AG10803 (cell line): ENCODE measurements at regions not wholly inside any gene's neighbourhood (a gene's known extent, or its start where the extent isn't known, plus 50 kb on each side); places are given as distances from the start of the nearest gene placed in this dataset.

Experiments
- DNase-seq: peaks from one replicate; pipeline ENCODE4 v3.0.0; 2010; ENCODE audit warnings: low read depth
- H3K4me3 ChIP-seq: 2 replicates; pipeline ENCODE4 v1.5.1; 2011; ENCODE audit warnings: mild to moderate bottlenecking, low read length, control low read depth
- CTCF ChIP-seq: conservative IDR thresholded peaks from 2 replicates; pipeline ENCODE4 v1.5.1; 2011; ENCODE audit warnings: mild to moderate bottlenecking, low read length, control low read depth, inconsistent platforms

DNA sequence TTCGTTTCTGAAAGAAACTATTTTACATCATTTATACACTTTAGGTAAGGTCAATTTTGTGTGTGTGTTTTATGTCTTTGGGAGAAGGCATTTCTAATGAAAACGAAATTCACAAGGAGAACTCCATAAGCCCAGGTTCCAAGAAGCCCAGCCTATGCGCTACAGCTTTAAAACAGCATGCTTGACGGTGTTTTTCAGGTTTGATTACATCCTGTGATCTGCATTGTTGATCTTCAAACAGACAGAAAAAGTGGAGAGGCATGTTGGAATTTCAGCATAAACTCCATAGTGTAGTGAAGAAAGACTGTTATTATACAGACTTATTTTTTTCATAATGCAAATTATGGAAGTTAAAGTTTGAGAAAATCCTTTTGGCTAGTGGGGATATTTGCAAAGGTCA, 187.6 kb downstream of the TEX36 start:
- DNase-seq, result no peak
- no peak for TF ChIP-seq CTCF
- no peak overlapping the region for H3K4me3 ChIP-seq

DNA sequence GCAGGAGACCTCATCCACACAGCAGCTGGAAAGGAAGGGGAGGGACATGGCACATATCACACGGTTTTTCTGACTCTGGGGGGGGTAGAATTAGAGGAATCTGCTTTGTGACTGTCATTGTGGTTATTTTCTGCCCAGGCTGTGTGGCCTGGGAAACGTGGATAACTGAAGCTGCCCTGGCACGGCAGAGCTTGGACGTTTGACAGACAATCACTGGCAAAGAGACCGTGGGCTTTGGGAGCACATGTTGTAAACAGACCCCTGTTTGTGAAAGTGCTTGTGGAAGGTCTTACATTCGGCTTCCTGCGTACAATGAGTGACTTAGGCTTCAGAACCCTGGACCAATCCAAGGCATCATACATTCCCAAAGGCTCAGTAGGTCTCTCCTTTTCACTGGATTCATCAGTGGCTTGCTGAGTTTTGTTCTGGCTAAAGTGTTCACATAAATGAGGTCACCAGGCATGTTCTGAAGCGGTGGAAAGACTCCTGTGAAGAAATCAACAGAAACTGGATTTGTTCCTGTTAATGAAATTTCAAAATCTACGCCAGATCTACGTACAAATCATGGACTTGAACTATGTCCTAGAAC, 188.2 kb downstream of the TEX36 start:
- no peak for DNase-seq
- no peak for TF ChIP-seq CTCF
- H3K4me3 ChIP-seq, result no peak overlapping the region

GRCh38 chr10:125491381-125491780, 191.6 kb downstream of the TEX36 start:
- H3K4me3 ChIP-seq, result no peak overlapping the region
- TF ChIP-seq CTCF, result no peak
- DNase-seq, result no peak

GRCh38 chr10:125489731-125490130, 193.2 kb downstream of the TEX36 start:
- H3K4me3 ChIP-seq, result no peak overlapping the region
- DNase-seq, result no peak
- TF ChIP-seq CTCF, result no peak

- DNase-seq, result no peak
- no peak for TF ChIP-seq CTCF
- H3K4me3 ChIP-seq, result no peak overlapping the region
Observed at GRCh38 chr10:125485665-125486064, 197.3 kb downstream of the TEX36 start.

- no peak overlapping the region for H3K4me3 ChIP-seq
- DNase-seq, result no peak
- no peak for TF ChIP-seq CTCF
Observed at GRCh38 chr10:125484035-125484732, 198.8 kb downstream of the TEX36 start.

- H3K4me3 ChIP-seq, result no peak overlapping the region
- no peak for TF ChIP-seq CTCF
- no peak for DNase-seq
Observed at GRCh38 chr10:125482637-125483036, 200.3 kb downstream of the TEX36 start.
